Ammon's horn (tissue), 1 donor: ENCODE measurements at regions not wholly inside any gene's neighbourhood (a gene's known extent, or its start where the extent isn't known, plus 50 kb on each side); places are given as distances from the start of the nearest gene placed in this dataset.

ENCODE experiments used
- DNase-seq: peaks from one replicate; pipeline ENCODE4 v3.0.0-alpha.2; 2016; ENCODE audit warnings: low spot score

- DNase-seq = no peak
Observed at GRCh38 chr20:60064554-60065196, 106.5 kb downstream of the CDH26 start.

GRCh38 chr20:60065741-60066437 is 107.7 kb downstream of the CDH26 start:
- DNase-seq = no peak

- DNase-seq = no peak
Observed at GRCh38 chr20:60066438-60066823, 108.2 kb downstream of the CDH26 start.

GRCh38 chr20:60068509-60068908 is 110.3 kb downstream of the CDH26 start:
- no peak for DNase-seq

- no peak for DNase-seq
Observed at GRCh38 chr20:60069656-60070055, 111.4 kb downstream of the CDH26 start.

GRCh38 chr20:60070791-60071190 is 112.6 kb downstream of the CDH26 start:
- no peak for DNase-seq

GRCh38 chr20:60071965-60072364 is 113.7 kb downstream of the CDH26 start:
- no peak for DNase-seq

GRCh38 chr20:60073086-60073485 is 114.9 kb downstream of the CDH26 start:
- DNase-seq = no peak

GRCh38 chr20:60073504-60073903 is 115.3 kb downstream of the CDH26 start:
- no peak for DNase-seq

- no peak for DNase-seq
Observed at GRCh38 chr20:60074276-60074675, 116.1 kb downstream of the CDH26 start.

- DNase-seq = no peak
Observed at GRCh38 chr20:60078351-60079250, 120.4 kb downstream of the CDH26 start.

GRCh38 chr20:60080401-60080800 is 122.2 kb downstream of the CDH26 start:
- no peak for DNase-seq

GRCh38 chr20:60085551-60086132 is 127.4 kb downstream of the CDH26 start:
- DNase-seq = no peak

GRCh38 chr20:60086821-60087562 is 128.8 kb downstream of the CDH26 start:
- no peak for DNase-seq

- DNase-seq = no peak
Observed at GRCh38 chr20:60087563-60088105, 129.4 kb downstream of the CDH26 start.

- DNase-seq = no peak
Observed at GRCh38 chr20:60088236-60088635, 130.0 kb downstream of the CDH26 start.

- DNase-seq = no peak
Observed at GRCh38 chr20:60090631-60091030, 132.4 kb downstream of the CDH26 start.

- no peak for DNase-seq
Observed at GRCh38 chr20:60091305-60091704, 133.1 kb downstream of the CDH26 start.

- DNase-seq = no peak
Observed at GRCh38 chr20:60091861-60092260, 133.6 kb downstream of the CDH26 start.

GRCh38 chr20:60092729-60093128 is 134.5 kb downstream of the CDH26 start:
- DNase-seq = no peak

- DNase-seq = no peak
Observed at GRCh38 chr20:60095456-60095855, 137.2 kb downstream of the CDH26 start.
